PC-3 (cell line): ENCODE measurements at regions not wholly inside any gene's neighbourhood (a gene's known extent, or its start where the extent isn't known, plus 50 kb on each side); places are given as distances from the start of the nearest gene placed in this dataset.

Source experiments
- ATAC-seq: fragments of 200-7000 bp; cut with Tn5 transposase; 2 replicates; pipeline ENCODE4 v1.9.1; 2020; ENCODE audit warnings: mild to moderate bottlenecking, moderate library complexity
- BruUV-seq: library from RNA; stranded (reverse); fragments of 400-500 nt; replicated peaks from 2 replicates; lab custom pipeline; 2021; lab: Mats Ljungman, UMichigan
- CTCF ChIA-PET: fragments of 300-600 bp; sonication (Branson Sonifier 250); formaldehyde crosslinking; loops from one replicate; lab custom pipeline; 2022; ENCODE audit warnings: antibody characterized with exemption; lab: Charles Lee
- POLR2A ChIA-PET: fragments of 300-600 bp; sonication (Branson Sonifier 250); formaldehyde crosslinking; loops from one replicate; lab custom pipeline; 2022; ENCODE audit warnings: antibody characterized with exemption; ENCODE audit not compliant: unreplicated experiment; lab: Charles Lee
- DNase-seq: peaks from one replicate; pipeline ENCODE4 v3.0.0-alpha.2; 2015
- H2AFZ ChIP-seq: fragments of 300-600 bp; sonication (generic); 2 replicates; pipeline ENCODE4 v1.6.0; 2016; ENCODE audit warnings: antibody characterized with exemption, low read length
- H3F3A ChIP-seq: fragments of 300-600 bp; sonication (generic); one replicate; pipeline ENCODE4 v1.6.0; 2017; ENCODE audit warnings: antibody characterized with exemption, low read length, control low read depth, mild to moderate bottlenecking; ENCODE audit not compliant: unreplicated experiment
- H3K27ac ChIP-seq: fragments of 300-600 bp; sonication (generic); 2 replicates; pipeline ENCODE4 v1.5.1; 2016; ENCODE audit warnings: mild to moderate bottlenecking, low read length
- H3K27me3 ChIP-seq: fragments of 300-600 bp; sonication (generic); 2 replicates; pipeline ENCODE4 v1.6.1; 2016; ENCODE audit warnings: low read length, mixed read lengths
- H3K36me3 ChIP-seq: fragments of 300-600 bp; sonication (generic); 2 replicates; pipeline ENCODE4 v1.6.1; 2016; ENCODE audit warnings: low read depth, mixed run types, low read length, mixed read lengths
- H3K4me1 ChIP-seq: fragments of 300-600 bp; sonication (generic); 2 replicates; pipeline ENCODE4 v1.5.1; 2016; ENCODE audit warnings: low read length; ENCODE audit not compliant: insufficient read depth
- H3K4me2 ChIP-seq: fragments of 300-600 bp; sonication (generic); 2 replicates; pipeline ENCODE4 v1.6.0; 2016; ENCODE audit warnings: low read length
- H3K4me3 ChIP-seq: fragments of 300-600 bp; sonication (generic); 2 replicates; pipeline ENCODE4 v1.5.1; 2016; ENCODE audit warnings: mild to moderate bottlenecking, low read length, mixed read lengths
- H3K79me2 ChIP-seq: fragments of 300-600 bp; sonication (generic); 2 replicates; pipeline ENCODE4 v1.6.1; 2017; ENCODE audit warnings: low read length, mixed read lengths
- H3K9ac ChIP-seq: fragments of 300-600 bp; sonication (generic); 2 replicates; pipeline ENCODE4 v1.6.0; 2016; ENCODE audit warnings: mild to moderate bottlenecking, low read length
- H3K9me2 ChIP-seq: fragments of 300-600 bp; sonication (generic); replicated peaks from 2 replicates; pipeline ENCODE4 v1.6.1; 2016; ENCODE audit warnings: mixed run types, low read length, mixed read lengths
- H3K9me3 ChIP-seq: fragments of 300-600 bp; sonication (generic); 2 replicates; pipeline ENCODE4 v1.6.1; 2016; ENCODE audit warnings: low read length, mixed read lengths
- H4K20me1 ChIP-seq: fragments of 300-600 bp; sonication (generic); 2 replicates; pipeline ENCODE4 v1.6.1; 2016; ENCODE audit warnings: low read length, mixed read lengths
- EZH2 ChIP-seq: fragments of 300-600 bp; sonication (generic); IDR thresholded peaks from one replicate; pipeline ENCODE4 v1.6.1; 2017; ENCODE audit warnings: antibody characterized with exemption, mild to moderate bottlenecking, low read length; ENCODE audit not compliant: unreplicated experiment
- EZH2phosphoT487 ChIP-seq: fragments of 300-600 bp; sonication (generic); IDR thresholded peaks from 2 replicates; pipeline ENCODE4 v1.6.1; 2018; ENCODE audit warnings: mild to moderate bottlenecking, antibody characterized with exemption, low read length, borderline replicate concordance
- intact Hi-C: fragments of 100-400 bp; cut with micrococcal nuclease; formaldehyde crosslinking; loops from 2 replicates; pipeline ENCODE4 v1.9.0; 2023
- TF ChIP-seq, protein P1 (sequence below): fragments of 300-600 bp; sonication (generic); conservative IDR thresholded peaks from 2 replicates; pipeline ENCODE4 v1.5.1; 2017; ENCODE audit warnings: antibody characterized with exemption, low read depth, mild to moderate bottlenecking, low read length

DNA sequence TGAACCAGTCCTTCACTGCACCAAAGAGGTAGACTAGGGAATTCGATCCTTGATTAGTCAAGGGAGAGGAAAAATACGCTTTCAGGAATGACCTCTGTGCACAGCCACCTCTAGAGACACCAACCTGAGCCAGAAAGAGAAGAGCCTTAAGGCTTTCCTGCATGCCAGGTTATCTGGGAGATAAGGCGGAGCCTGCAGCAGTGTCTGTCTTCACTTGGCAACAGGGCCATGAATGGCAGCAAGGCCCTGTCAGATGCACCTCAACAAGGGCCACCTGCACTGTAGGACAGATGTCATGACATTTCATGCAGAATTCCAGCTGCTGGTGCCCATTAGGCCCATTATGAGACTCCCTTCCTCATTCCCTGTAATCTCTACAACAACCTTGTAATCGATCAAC is 88.1 kb downstream of the MEX3B start:
- ATAC-seq (no peak), DNase-seq (no peak)
- no TSS peak for BruUV-seq
- H3K4me2 ChIP-seq: no peak overlapping the region
- no peaks in the 10 kb centered on the region for H3F3A ChIP-seq
- intact Hi-C loops: no loop called here
- TF ChIP-seq EZH2 (no peak), EZH2phosphoT487 (no peak)
- TF ChIP-seq, protein P1, sequence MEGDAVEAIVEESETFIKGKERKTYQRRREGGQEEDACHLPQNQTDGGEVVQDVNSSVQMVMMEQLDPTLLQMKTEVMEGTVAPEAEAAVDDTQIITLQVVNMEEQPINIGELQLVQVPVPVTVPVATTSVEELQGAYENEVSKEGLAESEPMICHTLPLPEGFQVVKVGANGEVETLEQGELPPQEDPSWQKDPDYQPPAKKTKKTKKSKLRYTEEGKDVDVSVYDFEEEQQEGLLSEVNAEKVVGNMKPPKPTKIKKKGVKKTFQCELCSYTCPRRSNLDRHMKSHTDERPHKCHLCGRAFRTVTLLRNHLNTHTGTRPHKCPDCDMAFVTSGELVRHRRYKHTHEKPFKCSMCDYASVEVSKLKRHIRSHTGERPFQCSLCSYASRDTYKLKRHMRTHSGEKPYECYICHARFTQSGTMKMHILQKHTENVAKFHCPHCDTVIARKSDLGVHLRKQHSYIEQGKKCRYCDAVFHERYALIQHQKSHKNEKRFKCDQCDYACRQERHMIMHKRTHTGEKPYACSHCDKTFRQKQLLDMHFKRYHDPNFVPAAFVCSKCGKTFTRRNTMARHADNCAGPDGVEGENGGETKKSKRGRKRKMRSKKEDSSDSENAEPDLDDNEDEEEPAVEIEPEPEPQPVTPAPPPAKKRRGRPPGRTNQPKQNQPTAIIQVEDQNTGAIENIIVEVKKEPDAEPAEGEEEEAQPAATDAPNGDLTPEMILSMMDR: no peak
- ChIA-PET CTCF (no interaction called here), POLR2A (no interaction called here)
- no peaks in the 10 kb centered on the region for H3K9me3 ChIP-seq
- H3K9ac ChIP-seq: no peak overlapping the region
- H3K4me1 ChIP-seq: no peaks in the 10 kb centered on the region
- no peak overlapping the region for H3K4me3 ChIP-seq
- no peaks in the 10 kb centered on the region for H3K9me2 ChIP-seq
- no peak overlapping the region for H2AFZ ChIP-seq
- H3K79me2 ChIP-seq: no peaks in the 10 kb centered on the region
- H4K20me1 ChIP-seq: no peaks in the 10 kb centered on the region
- no peak overlapping the region for H3K27ac ChIP-seq
- H3K27me3 ChIP-seq: no peaks in the 10 kb centered on the region
- H3K36me3 ChIP-seq: no peaks in the 10 kb centered on the region

DNA sequence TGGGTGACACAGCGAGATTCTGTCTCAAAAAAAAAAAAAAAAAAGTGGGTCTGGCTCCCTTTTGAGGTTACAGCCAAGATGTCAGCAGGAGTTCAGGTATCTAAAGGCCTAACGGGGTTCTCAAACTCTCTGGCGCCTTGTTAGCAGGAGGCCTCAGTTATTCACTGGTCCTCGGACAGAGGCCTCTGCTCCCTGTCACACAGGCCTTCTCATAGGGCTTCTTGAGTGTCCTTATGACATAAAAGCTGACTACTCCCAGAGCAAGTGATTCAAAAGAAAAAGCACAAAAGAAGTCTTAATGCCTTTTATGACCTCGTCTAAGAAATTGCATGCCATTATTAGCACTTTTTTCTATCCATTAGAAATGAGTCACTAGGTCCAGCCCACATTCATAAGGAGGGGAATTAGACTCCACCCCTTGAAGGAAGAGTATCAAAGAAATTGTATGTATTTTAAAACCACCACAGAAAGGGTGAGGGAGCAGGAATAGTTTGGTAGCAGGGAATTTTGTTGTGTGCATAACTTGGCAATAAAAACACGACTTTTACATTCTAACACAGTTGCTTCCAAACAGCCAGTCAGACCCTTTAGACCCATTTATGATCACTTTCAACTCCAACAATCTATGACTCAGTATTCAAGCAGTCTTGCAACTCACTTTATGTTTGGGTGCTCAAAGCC is 90.3 kb downstream of the MEX3B start:
- H4K20me1 ChIP-seq: no peaks in the 10 kb centered on the region
- H3K4me1 ChIP-seq: no peaks in the 10 kb centered on the region
- no peak for ATAC-seq
- no TSS peak for BruUV-seq
- POLR2A ChIA-PET: no interaction called here
- H3K27ac ChIP-seq: no peak overlapping the region
- no peaks in the 10 kb centered on the region for H3K79me2 ChIP-seq
- H3K9me2 ChIP-seq: no peaks in the 10 kb centered on the region
- no peaks in the 10 kb centered on the region for H3K36me3 ChIP-seq
- H3K4me2 ChIP-seq: no peak overlapping the region
- DNase-seq: no peak
- H3K27me3 ChIP-seq: no peaks in the 10 kb centered on the region
- no peaks in the 10 kb centered on the region for H3K9me3 ChIP-seq
- H3F3A ChIP-seq: no peaks in the 10 kb centered on the region
- intact Hi-C loops: no loop called here
- no peak overlapping the region for H2AFZ ChIP-seq
- TF ChIP-seq EZH2 (no peak), EZH2phosphoT487 (no peak)
- TF ChIP-seq, protein P1: no peak
- H3K9ac ChIP-seq: no peak overlapping the region
- CTCF ChIA-PET: no interaction called here
- H3K4me3 ChIP-seq: no peak overlapping the region

DNA sequence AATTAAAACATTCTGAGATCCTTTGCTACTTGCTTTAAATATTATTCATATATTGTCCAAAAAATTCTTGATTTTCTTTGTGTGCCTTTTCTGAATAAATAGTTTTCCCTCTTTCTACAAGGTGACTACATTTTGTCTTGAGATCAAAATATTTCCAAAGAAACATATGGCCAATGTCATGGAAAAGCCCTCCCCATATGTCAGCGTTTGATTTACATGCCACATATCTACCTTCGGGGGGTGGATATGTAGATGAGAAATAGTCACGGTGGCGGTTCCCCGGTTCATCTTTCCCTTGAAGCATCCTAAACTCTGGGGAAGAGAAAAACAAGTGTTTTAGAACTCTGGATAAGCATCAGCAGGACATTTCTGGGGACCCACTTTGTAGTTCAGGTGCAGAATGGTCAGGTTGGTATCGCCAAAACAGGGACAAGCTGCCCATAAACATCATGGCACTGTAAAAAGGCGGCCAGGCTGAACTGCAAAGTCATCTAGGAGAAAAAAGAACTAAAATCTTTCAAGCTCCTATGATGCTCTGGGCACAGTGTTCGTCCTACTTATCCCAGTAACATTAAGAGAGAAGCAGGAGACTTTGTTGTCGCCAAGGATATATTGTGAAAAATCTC is 91.5 kb downstream of the MEX3B start:
- ChIA-PET CTCF (no interaction called here), POLR2A (no interaction called here)
- Histone ChIP-seq H3K4me1 (no peaks in the 10 kb centered on the region), H3K36me3 (no peaks in the 10 kb centered on the region), H2AFZ (no peak overlapping the region), H3K4me3 (no peak overlapping the region), H3K27me3 (no peaks in the 10 kb centered on the region), H3K27ac (no peak overlapping the region), H3K9me2 (no peaks in the 10 kb centered on the region), H3K4me2 (no peak overlapping the region), H3K79me2 (no peaks in the 10 kb centered on the region), H4K20me1 (no peaks in the 10 kb centered on the region), H3F3A (no peaks in the 10 kb centered on the region), H3K9me3 (no peaks in the 10 kb centered on the region), H3K9ac (no peak overlapping the region)
- intact Hi-C loops: no loop called here
- BruUV-seq: no TSS peak
- no peak for DNase-seq
- no peak for ATAC-seq
- no peak for TF ChIP-seq EZH2
- TF ChIP-seq, protein P1: no peak
- no peak for TF ChIP-seq EZH2phosphoT487
